SH-SY5Y (cell line): ENCODE measurements at regions not wholly inside any gene's neighbourhood (a gene's known extent, or its start where the extent isn't known, plus 50 kb on each side); places are given as distances from the start of the nearest gene placed in this dataset.

Experiments
- GATA2 ChIP-seq: IDR thresholded peaks from 2 replicates; pipeline ENCODE4 v1.6.1; 2011; ENCODE audit warnings: mild to moderate bottlenecking, low read depth, low read length
- GATA3 ChIP-seq: IDR thresholded peaks from 2 replicates; pipeline ENCODE4 v1.6.1; 2011; ENCODE audit warnings: low read depth, mild to moderate bottlenecking, low read length, moderate library complexity

DNA sequence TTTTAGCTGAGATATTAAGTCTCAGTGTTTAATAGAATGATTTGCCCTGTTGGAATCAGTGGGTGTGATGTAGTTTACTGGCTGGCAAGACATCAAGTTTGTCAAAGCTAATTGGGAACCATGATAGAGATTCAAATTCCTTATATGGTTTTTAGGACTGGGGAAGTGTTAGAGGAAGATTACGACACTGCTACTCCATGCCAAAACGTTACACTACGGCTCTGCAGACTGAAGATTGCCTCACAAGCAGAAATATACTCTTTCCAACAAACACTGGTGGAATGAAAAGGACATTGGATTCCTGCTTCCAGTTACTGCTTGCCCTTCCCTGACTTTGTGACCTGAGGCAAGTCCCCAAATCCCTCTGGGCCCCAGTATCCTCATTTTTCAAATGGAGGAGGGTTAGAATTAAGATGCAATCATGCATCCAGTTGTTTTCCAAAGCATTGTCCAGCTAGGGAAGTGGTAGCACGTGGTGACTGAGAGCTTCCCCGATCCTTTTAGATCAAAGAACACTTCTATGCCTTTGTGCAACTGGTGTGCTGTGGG is 147.6 kb downstream of the CDC42EP3 start:
- TF ChIP-seq GATA3 (no peak), GATA2 (no peak)
